ENCODE measurements at regions not wholly inside any gene's neighbourhood (a gene's known extent, or its start where the extent isn't known, plus 50 kb on each side); places are given as distances from the start of the nearest gene placed in this dataset.
"Not testable (repeated sequence)": the region's sequence is repeated elsewhere in the genome, so short reads cannot be mapped to it uniquely, and the experiment has no call there.

DNA sequence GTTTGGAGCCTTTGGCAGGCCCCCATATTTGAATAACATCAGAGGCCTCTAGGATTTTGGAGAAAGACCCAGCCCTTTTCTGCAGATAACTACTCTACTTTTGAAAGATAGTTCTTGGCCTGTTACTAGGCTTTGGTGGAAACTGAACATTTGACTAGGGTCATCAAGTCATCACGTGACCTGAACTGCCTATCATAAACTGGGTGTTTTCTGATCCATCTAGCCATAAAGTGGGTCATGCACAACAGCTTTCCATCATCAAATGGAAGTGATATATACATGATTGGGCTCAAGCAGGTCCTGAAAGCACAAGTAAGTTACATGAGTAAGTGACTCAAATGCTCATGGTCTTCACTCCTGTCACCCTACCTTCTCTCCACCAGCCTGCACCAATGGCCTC is 552.3 kb upstream of the GRM3 start:
- no peak for DNase-seq (ENCODE audit: missing footprints)
- intact Hi-C loops (cut with DNase I), result no loop called here
- no peak for ATAC-seq

- intact Hi-C loops (cut with DNase I), result no loop called here
Observed at GRCh38 chr7:86089455-86089854, 554.3 kb upstream of the GRM3 start.

GRCh38 chr7:86064572-86064971 is 579.1 kb upstream of the GRM3 start:
- intact Hi-C loops (cut with DNase I); DNase-seq (ENCODE audit: missing footprints); ATAC-seq: not testable (repeated sequence)

More at GRCh38 chr7:86089455-86089854, 554.3 kb upstream of the GRM3 start:
- DNase-seq (ENCODE audit: missing footprints) (no peak), ATAC-seq (no peak)

- intact Hi-C loops (cut with DNase I), result no loop called here
- ATAC-seq (no peak), DNase-seq (ENCODE audit: missing footprints) (no peak)
Observed at GRCh38 chr7:86058649-86059048, 585.1 kb upstream of the GRM3 start.

DNA sequence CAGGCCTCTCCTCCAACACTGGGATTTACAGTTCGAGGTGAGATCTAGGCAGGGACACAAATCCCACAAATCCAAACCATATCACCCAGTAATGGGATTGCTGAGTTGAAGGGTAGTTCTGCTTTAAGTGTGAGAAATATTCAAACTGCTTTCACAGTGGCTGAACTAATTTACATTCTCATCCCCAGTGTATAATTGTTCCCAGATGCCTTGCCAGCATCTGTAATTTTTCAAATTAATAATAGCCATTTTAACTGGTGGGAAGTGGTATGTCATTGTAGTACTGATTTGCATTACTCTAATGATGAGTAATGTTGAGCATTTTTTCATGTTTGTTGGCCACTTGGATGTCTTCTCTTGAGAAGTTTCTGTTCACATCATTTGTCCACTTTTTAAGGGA is 592.8 kb upstream of the GRM3 start:
- intact Hi-C loops (cut with DNase I), result no loop called here
- ATAC-seq (no peak), DNase-seq (ENCODE audit: missing footprints) (no peak)

GRCh38 chr7:86049910-86050309 is 593.8 kb upstream of the GRM3 start:
- no peak for DNase-seq (ENCODE audit: missing footprints)
- intact Hi-C loops (cut with DNase I), result no loop called here
- ATAC-seq, result no peak

DNA sequence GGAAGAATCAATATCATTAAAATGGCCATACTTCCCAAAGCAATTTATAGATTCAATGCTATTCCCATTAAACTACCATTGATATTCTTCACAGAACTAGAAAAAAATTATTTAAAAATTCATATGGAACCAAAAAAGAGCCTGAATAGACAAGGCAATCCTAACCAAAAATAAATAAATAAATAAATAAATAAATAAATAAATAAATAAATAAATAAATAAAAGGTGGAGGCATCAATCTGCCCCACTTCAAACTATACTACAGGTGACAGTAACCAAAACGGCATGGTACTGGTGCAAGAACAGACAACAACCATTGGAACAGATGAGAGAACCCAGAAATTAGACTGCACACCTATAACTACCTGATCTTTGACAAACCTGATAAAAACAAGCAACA is 598.5 kb upstream of the GRM3 start:
- ATAC-seq; DNase-seq (ENCODE audit: missing footprints); intact Hi-C loops (cut with DNase I): not testable (repeated sequence)

DNA sequence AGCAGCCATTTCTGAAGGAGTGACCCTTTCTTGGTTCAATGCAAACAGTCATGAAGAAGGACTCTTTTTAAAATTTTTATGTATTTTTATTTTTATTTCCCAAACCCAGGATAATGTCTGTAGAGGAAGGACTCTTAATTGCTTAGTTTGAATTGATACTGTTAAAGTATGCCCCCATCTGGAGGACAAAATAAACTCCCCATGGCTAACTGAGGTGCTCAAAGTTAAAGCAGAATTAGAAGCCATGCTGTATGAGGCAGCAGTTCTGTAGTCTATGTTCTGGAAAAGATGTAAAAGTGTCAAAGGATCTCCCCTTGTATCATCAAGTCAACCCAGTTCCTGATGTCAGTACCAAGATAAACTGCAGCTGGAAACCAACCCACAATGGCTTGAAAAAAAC is 617.9 kb upstream of the GRM3 start:
- DNase-seq (ENCODE audit: missing footprints), result no peak
- ATAC-seq, result no peak
- intact Hi-C loops (cut with DNase I), result no loop called here

GRCh38 chr7:86013662-86014061 is 630.0 kb upstream of the GRM3 start:
- no peak for ATAC-seq
- no peak for DNase-seq (ENCODE audit: missing footprints)
- intact Hi-C loops (cut with DNase I), result no loop called here

DNA sequence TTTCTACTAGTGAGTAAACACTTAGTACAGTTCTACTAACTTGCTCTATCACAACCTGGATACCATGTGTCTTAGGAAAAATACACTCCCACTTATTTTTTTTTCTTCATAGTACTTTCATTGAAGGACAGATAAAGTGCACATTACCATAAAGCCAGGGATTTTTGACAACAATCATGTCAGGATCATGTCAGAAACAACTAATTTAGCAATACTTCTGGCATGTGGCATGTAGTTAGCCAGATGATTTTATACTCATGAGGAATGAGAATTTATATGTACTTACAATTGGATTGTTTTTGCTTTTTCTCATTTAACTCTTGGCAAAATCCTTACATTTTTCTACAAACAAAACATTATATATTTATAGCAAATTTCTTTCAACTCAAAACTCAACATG is 630.7 kb upstream of the GRM3 start:
- intact Hi-C loops (cut with DNase I), result no loop called here
- DNase-seq (ENCODE audit: missing footprints) (no peak), ATAC-seq (no peak)

- intact Hi-C loops (cut with DNase I), result no loop called here
- no peak for DNase-seq (ENCODE audit: missing footprints)
- no peak for ATAC-seq
Observed at GRCh38 chr7:86008898-86009297, 634.8 kb upstream of the GRM3 start.

DNA sequence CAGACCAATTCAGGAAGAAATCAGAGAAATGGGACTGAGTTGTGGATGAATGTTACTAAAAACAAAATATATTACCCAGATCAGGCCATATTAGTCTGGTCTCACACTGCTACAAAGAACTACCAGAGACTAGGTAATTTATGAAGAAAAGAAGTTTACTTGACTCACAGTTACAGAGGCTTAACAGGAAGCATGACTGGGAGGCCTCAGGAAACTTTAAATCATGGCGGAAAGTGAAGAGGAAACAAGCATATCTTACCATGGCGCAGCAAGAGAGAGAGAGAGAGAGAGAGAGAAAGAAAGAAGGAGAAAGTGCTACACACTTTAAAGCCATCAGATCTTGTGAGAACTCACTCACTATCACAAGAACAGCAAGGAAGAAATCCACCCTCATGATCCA is 636.8 kb upstream of the GRM3 start:
- no peak for DNase-seq (ENCODE audit: missing footprints)
- ATAC-seq, result no peak
- intact Hi-C loops (cut with DNase I), result no loop called here

DNA sequence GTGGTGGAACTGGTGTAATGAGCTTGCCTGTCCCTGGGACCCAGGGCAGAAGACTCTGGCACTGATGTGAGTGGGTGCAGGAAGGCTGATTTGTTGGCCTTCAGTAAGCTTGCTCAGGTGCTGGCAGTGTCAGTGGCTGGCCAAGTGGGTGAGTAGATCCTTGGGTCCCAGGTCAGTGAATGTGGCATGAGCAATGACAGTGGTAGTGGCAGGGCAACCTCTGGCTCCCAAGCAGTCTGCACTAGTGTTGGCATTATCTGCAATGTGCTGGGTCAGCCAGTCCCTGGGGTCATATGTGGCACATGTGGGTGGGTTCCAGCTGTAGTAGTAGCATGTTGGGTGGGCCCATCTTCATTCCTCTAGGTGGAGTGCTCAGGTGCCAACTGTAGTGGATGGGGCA is 640.9 kb upstream of the GRM3 start:
- DNase-seq (ENCODE audit: missing footprints), result no peak
- intact Hi-C loops (cut with DNase I), result no loop called here
- no peak for ATAC-seq

DNA sequence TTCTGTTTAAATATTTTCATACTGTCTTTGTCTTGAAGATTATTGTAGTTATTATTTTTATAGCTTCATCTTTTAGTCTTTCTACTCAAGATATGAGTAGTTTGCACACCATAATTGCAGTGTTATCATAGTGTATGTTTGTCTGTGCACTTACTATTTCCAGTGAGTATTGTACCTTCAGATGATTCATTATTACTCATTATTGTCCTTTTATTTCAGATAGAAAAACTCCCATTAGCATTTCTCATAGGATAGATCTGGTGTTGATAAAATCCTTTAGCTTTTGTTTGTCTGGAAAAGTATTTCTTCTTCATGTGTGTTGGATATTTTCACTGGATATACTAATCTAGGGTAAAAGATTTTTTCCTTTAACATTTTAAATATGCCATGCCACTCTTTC is 646.2 kb upstream of the GRM3 start:
- intact Hi-C loops (cut with DNase I), result no loop called here
- DNase-seq (ENCODE audit: missing footprints) (no peak), ATAC-seq (no peak)

- no peak for ATAC-seq
- DNase-seq (ENCODE audit: missing footprints), result no peak
- intact Hi-C loops (cut with DNase I), result no loop called here
Observed at GRCh38 chr7:85995101-85995500, 648.6 kb upstream of the GRM3 start.

- intact Hi-C loops (cut with DNase I), result no loop called here
- DNase-seq (ENCODE audit: missing footprints) (no peak), ATAC-seq (no peak)
Observed at GRCh38 chr7:85980740-85981139, 663.0 kb upstream of the GRM3 start.

DNA sequence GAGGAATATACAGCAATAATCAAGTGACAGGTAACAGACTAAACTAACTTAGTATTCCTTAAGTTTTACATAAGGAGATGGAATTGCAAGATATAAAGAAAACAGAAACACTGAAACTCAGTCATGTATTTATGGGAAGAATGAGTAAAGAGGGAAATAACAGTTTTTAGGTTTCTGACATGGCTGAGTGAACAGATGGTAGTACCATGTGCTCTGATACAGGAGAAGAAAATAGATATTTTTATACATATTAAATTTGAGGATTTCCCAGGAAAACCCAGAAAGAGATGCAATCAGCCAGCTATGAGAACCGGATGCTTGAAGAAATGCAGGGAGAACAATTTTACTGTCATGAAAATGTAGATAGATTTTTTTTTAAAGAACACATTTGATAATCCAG is 669.5 kb upstream of the GRM3 start:
- ATAC-seq (no peak), DNase-seq (ENCODE audit: missing footprints) (no peak)
- intact Hi-C loops (cut with DNase I), result no loop called here

GRCh38 chr7:85972504-85973141 is 671.1 kb upstream of the GRM3 start:
- no peak for DNase-seq (ENCODE audit: missing footprints)
- intact Hi-C loops (cut with DNase I), result no loop called here
- ATAC-seq, result no peak

DNA sequence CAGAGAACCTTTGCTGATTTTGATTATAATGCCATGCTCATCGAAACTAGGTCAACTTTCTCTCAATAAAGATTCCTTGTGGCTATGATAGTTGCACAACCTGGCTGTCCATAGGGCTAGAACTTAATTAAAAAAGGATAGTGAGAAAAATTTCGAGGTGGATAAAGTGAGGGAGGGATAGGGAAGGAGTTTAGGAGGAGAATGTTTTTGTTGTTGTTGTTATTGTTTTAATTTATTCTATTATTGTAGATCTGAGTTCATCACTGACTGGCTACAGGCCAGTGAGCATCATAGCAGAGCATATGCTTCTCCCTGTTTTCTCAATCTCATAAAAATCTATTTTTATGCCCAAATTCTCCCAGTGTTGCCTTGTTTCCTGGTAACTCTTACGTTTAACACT is 688.7 kb upstream of the GRM3 start:
- intact Hi-C loops (cut with DNase I), result no loop called here
- DNase-seq (ENCODE audit: missing footprints) (no peak), ATAC-seq (no peak)

- no peak for ATAC-seq
- intact Hi-C loops (cut with DNase I), result no loop called here
Observed at GRCh38 chr7:85950871-85951270, 692.8 kb upstream of the GRM3 start.

DNA sequence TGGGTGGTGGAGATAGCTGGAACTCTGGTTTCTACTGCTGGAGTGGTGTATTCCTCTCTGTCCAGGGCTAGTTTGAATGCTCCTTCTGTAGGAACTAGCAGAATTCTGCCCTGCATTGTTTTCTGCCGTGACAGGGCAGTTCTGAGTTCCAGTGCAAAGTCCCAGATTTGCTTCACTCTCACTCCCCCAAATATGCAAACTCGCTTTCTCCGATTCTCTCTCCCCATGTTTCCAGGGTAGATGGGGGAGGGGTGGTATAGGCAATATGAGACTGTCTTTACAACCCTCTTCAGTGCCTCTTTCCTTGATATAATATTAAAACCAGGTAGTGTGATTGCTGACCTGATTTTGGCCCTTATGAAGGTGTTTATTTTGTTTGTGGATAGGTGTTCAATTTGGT is 693.3 kb upstream of the GRM3 start:
- ATAC-seq (no peak), DNase-seq (ENCODE audit: missing footprints) (no peak)
- intact Hi-C loops (cut with DNase I), result no loop called here

More at GRCh38 chr7:85950871-85951270, 692.8 kb upstream of the GRM3 start:
- no peak for DNase-seq (ENCODE audit: missing footprints)

All from Right ventricle myocardium inferior (tissue), 1 donor.